ENCODE measurements at regions not wholly inside any gene's neighbourhood (a gene's known extent, or its start where the extent isn't known, plus 50 kb on each side); places are given as distances from the start of the nearest gene placed in this dataset.

GRCh38 chr12:91813701-91814100, 331.9 kb downstream of the BTG1 start:
- TF ChIP-seq CTCF (IDR thresholded peaks at IDR 0.05) (no peak), POLR2A (IDR thresholded peaks at IDR 0.05) (no peak), POLR2AphosphoS5 (IDR thresholded peaks at IDR 0.05) (no peak)
